Activated CD4-positive, alpha-beta memory T cell treated with anti-CD3 and anti-CD28 coated beads, Interleukin-2, amount 10 ng/mL, durations not matched to agents 7 days and 5 days (primary cell): ENCODE measurements at regions not wholly inside any gene's neighbourhood (a gene's known extent, or its start where the extent isn't known, plus 50 kb on each side); places are given as distances from the start of the nearest gene placed in this dataset.

ENCODE experiments used
- CTCF ChIA-PET: fragments of 350-600 bp; sonication (Branson Sonifier 250); formaldehyde crosslinking; loops from one replicate; lab custom pipeline; 2021; ENCODE audit warnings: antibody characterized with exemption, inconsistent platforms; lab: Charles Lee
- POLR2A ChIA-PET: fragments of 350-600 bp; sonication (Branson Sonifier 250); formaldehyde crosslinking; loops from one replicate; lab custom pipeline; 2021; ENCODE audit warnings: antibody characterized with exemption; lab: Charles Lee
- DNase-seq: peaks from one replicate; pipeline ENCODE4 v3.0.0-alpha.2; 2020
- H3K27ac Mint-ChIP-seq: one replicate; pipeline ENCODE4 v1.8.0; 2021; ENCODE audit warnings: mild to moderate bottlenecking, mixed read lengths
- H3K27me3 Mint-ChIP-seq: one replicate; pipeline ENCODE4 v1.8.0; 2021; ENCODE audit warnings: mixed read lengths
- H3K36me3 Mint-ChIP-seq: one replicate; pipeline ENCODE4 v1.8.0; 2021; ENCODE audit warnings: low read depth, mixed read lengths
- H3K4me1 Mint-ChIP-seq: one replicate; pipeline ENCODE4 v1.8.0; 2021; ENCODE audit warnings: mixed read lengths
- H3K4me3 Mint-ChIP-seq: one replicate; pipeline ENCODE4 v1.8.0; 2021; ENCODE audit warnings: mild to moderate bottlenecking, mixed read lengths
- H3K9me3 Mint-ChIP-seq: one replicate; pipeline ENCODE4 v1.8.0; 2021; ENCODE audit warnings: mixed read lengths

GRCh38 chr17:14873996-14874395 is 391.1 kb downstream of the PMP22 start:
- ChIA-PET POLR2A (no interaction called here), CTCF (no interaction called here)
- Mint-ChIP-seq H3K36me3 (no peaks in the 10 kb centered on the region), H3K4me3 (no peak overlapping the region), H3K9me3 (no peaks in the 10 kb centered on the region), H3K27ac (no peak overlapping the region), H3K27me3 (peaks cover 1% of the 10 kb centered on the region), H3K4me1 (no peaks in the 10 kb centered on the region)
- DNase-seq = no peak

DNA sequence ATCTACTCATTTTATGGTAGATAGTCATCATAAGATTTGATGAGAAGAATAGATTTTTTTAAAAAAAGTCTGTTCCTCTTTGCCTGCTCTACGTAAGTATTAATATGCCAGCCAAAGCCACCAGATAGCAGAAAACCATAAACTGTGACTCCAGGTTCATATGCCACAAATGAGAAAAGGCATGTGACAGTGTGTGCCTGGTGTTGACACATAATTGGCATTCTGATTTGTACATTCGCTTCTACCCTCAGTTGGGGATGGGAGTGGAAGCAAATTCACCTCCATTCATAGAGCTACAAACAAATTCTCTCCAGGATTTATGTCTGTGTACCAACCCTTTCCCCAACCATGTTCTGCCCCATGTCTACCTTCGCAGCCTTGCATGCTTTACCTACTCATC is 391.6 kb downstream of the PMP22 start:
- no peak for DNase-seq
- H3K27ac Mint-ChIP-seq = no peak overlapping the region
- no peaks in the 10 kb centered on the region for H3K27me3 Mint-ChIP-seq
- no peaks in the 10 kb centered on the region for H3K36me3 Mint-ChIP-seq
- no peak overlapping the region for H3K4me3 Mint-ChIP-seq
- no peaks in the 10 kb centered on the region for H3K4me1 Mint-ChIP-seq
- no peaks in the 10 kb centered on the region for H3K9me3 Mint-ChIP-seq
- CTCF ChIA-PET = no interaction called here
- POLR2A ChIA-PET = no interaction called here

GRCh38 chr17:14871921-14872320 is 393.2 kb downstream of the PMP22 start:
- H3K36me3 Mint-ChIP-seq = no peaks in the 10 kb centered on the region
- POLR2A ChIA-PET = no interaction called here
- no peaks in the 10 kb centered on the region for H3K9me3 Mint-ChIP-seq
- CTCF ChIA-PET = no interaction called here
- H3K27me3 Mint-ChIP-seq = no peaks in the 10 kb centered on the region
- H3K27ac Mint-ChIP-seq = no peak overlapping the region
- H3K4me1 Mint-ChIP-seq = no peaks in the 10 kb centered on the region
- no peak overlapping the region for H3K4me3 Mint-ChIP-seq
- DNase-seq = no peak

DNA sequence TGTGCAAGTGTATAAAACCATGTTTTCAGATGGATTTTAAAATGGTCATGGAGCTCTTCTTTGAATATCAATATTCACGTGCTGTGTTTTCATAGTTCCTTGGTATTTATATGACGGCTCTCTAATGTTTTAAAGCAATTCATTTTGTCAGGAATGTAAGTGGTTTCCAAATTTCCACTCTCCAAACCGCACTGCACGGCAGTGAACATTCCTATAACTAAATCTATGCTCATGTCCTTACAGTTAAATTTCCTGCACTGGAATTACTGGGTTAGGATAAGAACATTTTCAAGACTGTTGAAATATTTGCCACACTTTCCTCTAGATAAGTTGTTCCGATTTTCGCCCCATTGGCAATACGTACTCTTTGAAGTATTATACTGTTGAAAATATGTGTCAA is 398.9 kb downstream of the PMP22 start:
- Mint-ChIP-seq H3K4me3 (no peak overlapping the region), H3K27me3 (no peaks in the 10 kb centered on the region), H3K27ac (no peak overlapping the region), H3K4me1 (no peaks in the 10 kb centered on the region), H3K36me3 (no peaks in the 10 kb centered on the region), H3K9me3 (no peaks in the 10 kb centered on the region)
- DNase-seq = no peak
- ChIA-PET CTCF (no interaction called here), POLR2A (no interaction called here)

DNA sequence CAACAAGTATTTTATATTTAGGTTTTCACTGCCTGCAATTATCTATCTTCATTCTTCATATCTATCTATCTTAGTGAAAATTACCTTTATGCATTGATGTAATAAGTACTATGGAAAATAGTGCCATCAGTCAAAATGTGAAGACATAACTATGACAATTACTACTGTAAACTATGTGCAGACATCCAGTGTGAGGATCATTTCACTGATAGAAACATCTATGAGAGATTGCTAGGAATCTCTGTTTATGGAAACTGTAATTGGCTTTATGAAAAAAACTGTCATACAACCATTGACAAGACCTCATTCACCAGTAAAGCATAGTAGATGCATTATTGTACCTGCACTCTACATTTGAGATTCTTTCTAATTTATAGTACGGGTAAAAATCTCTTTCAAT is 401.0 kb downstream of the PMP22 start:
- Mint-ChIP-seq H3K4me1 (no peaks in the 10 kb centered on the region), H3K4me3 (no peak overlapping the region), H3K27ac (no peak overlapping the region), H3K36me3 (no peaks in the 10 kb centered on the region), H3K9me3 (no peaks in the 10 kb centered on the region), H3K27me3 (no peaks in the 10 kb centered on the region)
- no peak for DNase-seq
- CTCF ChIA-PET = no interaction called here
- POLR2A ChIA-PET = no interaction called here

DNA sequence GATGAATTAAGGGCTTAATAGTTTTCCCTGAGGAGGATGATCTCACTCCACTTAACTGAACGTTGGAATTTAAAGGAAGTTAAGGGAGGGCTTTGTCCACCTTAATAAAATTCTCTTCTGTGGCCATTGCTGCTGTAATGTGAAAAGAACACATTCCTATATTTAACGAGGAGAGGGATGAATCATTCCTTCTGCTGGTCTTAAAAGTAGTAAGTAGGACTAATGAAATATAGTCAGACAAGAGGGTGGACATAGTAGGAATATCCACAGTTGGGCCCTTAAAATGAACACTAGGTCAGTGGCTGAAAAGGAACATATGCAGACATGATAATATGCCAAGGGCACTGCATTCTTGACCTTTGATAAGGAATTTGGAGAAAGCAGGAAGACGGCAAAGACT is 405.6 kb downstream of the PMP22 start:
- no peak overlapping the region for H3K4me3 Mint-ChIP-seq
- CTCF ChIA-PET = no interaction called here

DNA sequence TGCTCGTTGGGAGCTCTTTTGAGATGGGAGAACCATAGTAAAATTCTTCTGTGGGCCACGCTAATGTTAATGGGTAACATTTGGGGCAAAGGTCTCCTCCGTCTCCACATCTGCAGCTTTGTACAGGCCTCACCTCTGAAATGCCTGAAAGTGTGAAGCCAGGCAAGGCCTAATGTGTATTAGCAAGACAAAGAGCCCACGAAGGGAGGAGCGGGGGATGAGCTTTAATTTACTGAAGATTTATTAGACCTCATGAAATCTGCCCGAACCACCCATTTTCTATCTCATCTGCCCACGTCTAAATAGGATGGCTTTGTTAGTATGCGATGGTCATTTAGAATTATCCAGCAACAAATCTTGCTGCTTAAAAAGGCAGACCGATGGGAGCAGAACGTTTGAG is 408.9 kb downstream of the PMP22 start:
- Mint-ChIP-seq H3K9me3 (no peaks in the 10 kb centered on the region), H3K27ac (no peak overlapping the region), H3K27me3 (no peaks in the 10 kb centered on the region), H3K4me1 (no peaks in the 10 kb centered on the region), H3K4me3 (no peak overlapping the region), H3K36me3 (no peaks in the 10 kb centered on the region)
- DNase-seq = no peak
- CTCF ChIA-PET = interaction anchor here (0.6 kb wide), 1 partner anchor 1263 kb away, joined by 4 read pairs; no protein-coding TSS in a partner anchor
- POLR2A ChIA-PET = no interaction called here

More for the DNA sequence above, 405.6 kb downstream of the PMP22 start:
- Mint-ChIP-seq H3K27ac (no peak overlapping the region), H3K4me1 (no peaks in the 10 kb centered on the region), H3K27me3 (no peaks in the 10 kb centered on the region), H3K36me3 (no peaks in the 10 kb centered on the region), H3K9me3 (no peaks in the 10 kb centered on the region)
- DNase-seq = no peak
- POLR2A ChIA-PET = no interaction called here

DNA sequence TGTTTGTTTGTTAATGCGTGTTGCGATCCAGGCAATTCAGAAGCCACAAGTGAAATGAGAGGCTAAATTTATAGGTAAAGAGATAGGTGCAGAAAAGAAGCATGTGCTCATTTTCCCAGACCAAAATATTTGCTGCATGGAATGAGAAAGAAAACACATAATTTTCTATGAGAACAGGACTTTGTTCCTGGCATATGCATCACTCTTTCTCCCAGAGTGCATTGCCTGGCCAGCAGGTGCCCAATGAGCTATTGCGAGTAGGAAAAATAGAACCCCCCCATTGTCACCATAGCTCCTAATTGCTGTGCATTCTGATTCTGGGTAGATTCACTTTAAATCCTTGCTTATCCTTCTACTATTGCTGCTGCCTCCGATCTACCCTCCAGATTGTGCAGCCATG is 410.4 kb downstream of the PMP22 start:
- no peak for DNase-seq
- Mint-ChIP-seq H3K4me1 (no peaks in the 10 kb centered on the region), H3K27me3 (no peaks in the 10 kb centered on the region), H3K36me3 (no peaks in the 10 kb centered on the region), H3K4me3 (no peak overlapping the region), H3K9me3 (no peaks in the 10 kb centered on the region), H3K27ac (no peak overlapping the region)
- ChIA-PET CTCF (no interaction called here), POLR2A (no interaction called here)

- ChIA-PET POLR2A (no interaction called here), CTCF (no interaction called here)
- Mint-ChIP-seq H3K36me3 (no peaks in the 10 kb centered on the region), H3K27ac (no peak overlapping the region), H3K4me1 (no peaks in the 10 kb centered on the region), H3K4me3 (no peak overlapping the region), H3K27me3 (peaks cover 3% of the 10 kb centered on the region), H3K9me3 (no peaks in the 10 kb centered on the region)
- DNase-seq = no peak
Observed at GRCh38 chr17:14845591-14846281, 419.4 kb downstream of the PMP22 start.

DNA sequence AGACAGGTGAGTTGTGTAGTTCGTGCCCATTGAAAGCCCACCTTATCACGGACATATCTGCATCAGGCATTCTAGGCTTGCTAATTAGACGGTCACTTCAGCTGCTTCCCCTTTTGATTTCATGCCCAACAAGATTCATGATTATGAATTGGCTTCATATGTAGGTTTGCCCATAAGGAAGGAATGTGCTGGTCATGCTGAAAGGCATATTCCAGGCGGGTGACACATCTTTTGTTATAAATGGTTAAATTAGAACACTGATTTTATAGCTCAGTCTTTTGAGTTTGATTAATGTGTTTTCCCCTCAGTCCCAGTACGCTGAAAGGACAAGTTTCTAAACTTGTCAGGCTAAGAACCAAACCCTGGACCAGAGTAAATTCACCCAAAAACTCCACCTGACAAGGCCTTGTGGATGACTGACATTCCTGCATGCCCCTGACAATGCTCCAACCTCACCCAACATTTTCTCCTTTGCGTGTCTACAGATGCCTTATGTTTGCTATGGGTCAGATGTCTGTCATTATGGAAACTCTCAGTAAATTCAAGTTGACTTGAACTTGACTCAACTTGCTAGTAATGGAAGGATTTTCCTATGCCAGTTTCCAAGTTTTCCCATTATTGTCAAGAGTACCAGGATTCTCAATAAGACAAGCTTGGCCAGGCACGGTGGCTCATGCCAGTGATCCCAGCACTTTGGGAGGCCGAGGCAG is 421.9 kb downstream of the PMP22 start:
- POLR2A ChIA-PET = no interaction called here
- DNase-seq = no peak
- Mint-ChIP-seq H3K4me3 (no peak overlapping the region), H3K27me3 (peaks cover 3% of the 10 kb centered on the region), H3K4me1 (no peaks in the 10 kb centered on the region), H3K9me3 (no peaks in the 10 kb centered on the region), H3K36me3 (no peaks in the 10 kb centered on the region), H3K27ac (no peak overlapping the region)
- CTCF ChIA-PET = interaction anchor here (0.9 kb wide), 1 partner anchor 97 kb away, joined by 3 read pairs; no protein-coding TSS in a partner anchor

GRCh38 chr17:14840616-14841231 is 424.4 kb downstream of the PMP22 start:
- H3K36me3 Mint-ChIP-seq = no peaks in the 10 kb centered on the region
- no peak overlapping the region for H3K4me3 Mint-ChIP-seq
- ChIA-PET CTCF (no interaction called here), POLR2A (no interaction called here)
- H3K27me3 Mint-ChIP-seq = peaks cover 3% of the 10 kb centered on the region
- H3K4me1 Mint-ChIP-seq = no peaks in the 10 kb centered on the region
- H3K9me3 Mint-ChIP-seq = no peaks in the 10 kb centered on the region
- H3K27ac Mint-ChIP-seq = no peak overlapping the region
- DNase-seq = no peak

DNA sequence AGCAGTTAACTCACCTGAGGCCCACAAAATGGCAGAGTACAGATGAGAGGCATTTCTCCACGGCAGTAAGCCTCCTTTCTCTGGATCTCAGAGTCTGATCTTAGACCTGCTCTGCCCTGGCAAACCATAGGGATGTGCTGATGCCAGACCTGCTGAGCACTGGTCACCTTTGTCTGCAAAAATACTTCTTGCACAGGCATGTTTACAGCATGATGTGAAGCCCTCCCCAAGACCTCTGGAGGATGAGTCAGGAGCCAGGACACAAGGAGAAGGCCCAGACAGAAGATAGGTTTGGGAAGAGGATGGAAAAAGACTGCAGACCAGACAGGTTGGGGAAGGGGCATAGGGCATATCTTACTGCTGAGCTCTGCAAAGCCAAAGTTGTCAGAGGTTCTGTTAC is 426.6 kb downstream of the PMP22 start:
- no peaks in the 10 kb centered on the region for H3K4me1 Mint-ChIP-seq
- DNase-seq = no peak
- H3K36me3 Mint-ChIP-seq = no peaks in the 10 kb centered on the region
- no peak overlapping the region for H3K27ac Mint-ChIP-seq
- CTCF ChIA-PET = no interaction called here
- no peaks in the 10 kb centered on the region for H3K9me3 Mint-ChIP-seq
- peaks cover 3% of the 10 kb centered on the region for H3K27me3 Mint-ChIP-seq
- POLR2A ChIA-PET = no interaction called here
- no peak overlapping the region for H3K4me3 Mint-ChIP-seq

DNA sequence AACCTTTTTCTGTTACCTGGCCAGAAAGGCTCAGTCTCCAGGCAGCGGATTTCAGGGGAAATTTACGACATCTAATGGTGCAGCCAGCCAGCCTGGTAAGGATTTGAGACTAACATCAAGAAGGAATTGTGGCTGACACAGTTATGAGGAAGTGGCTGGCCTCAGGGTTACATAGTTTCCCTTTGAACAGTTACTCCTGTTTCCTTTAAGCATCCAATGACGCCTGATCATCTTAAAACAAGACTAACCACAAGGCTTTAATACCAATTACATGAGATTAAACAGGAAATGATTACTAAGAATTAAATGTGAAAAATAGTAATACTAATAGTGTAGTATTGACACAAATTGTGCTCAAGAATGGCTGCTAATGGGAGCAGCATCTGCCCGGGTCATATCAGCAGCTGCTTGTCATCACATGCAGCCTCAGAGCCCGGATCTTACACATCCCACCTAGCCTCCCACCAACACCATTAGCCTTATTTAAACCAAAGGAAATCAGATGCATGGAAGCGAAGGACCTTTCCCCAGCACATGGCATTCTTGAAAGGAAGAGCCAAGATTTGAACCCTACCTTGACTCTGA is 431.8 kb downstream of the PMP22 start:
- CTCF ChIA-PET = no interaction called here
- Mint-ChIP-seq H3K36me3 (no peaks in the 10 kb centered on the region), H3K27me3 (no peaks in the 10 kb centered on the region), H3K9me3 (no peaks in the 10 kb centered on the region), H3K27ac (no peak overlapping the region), H3K4me3 (no peak overlapping the region), H3K4me1 (no peaks in the 10 kb centered on the region)
- no peak for DNase-seq
- POLR2A ChIA-PET = no interaction called here
